ENCODE measurements at regions not wholly inside any gene's neighbourhood (a gene's known extent, or its start where the extent isn't known, plus 50 kb on each side); places are given as distances from the start of the nearest gene placed in this dataset.

DNA sequence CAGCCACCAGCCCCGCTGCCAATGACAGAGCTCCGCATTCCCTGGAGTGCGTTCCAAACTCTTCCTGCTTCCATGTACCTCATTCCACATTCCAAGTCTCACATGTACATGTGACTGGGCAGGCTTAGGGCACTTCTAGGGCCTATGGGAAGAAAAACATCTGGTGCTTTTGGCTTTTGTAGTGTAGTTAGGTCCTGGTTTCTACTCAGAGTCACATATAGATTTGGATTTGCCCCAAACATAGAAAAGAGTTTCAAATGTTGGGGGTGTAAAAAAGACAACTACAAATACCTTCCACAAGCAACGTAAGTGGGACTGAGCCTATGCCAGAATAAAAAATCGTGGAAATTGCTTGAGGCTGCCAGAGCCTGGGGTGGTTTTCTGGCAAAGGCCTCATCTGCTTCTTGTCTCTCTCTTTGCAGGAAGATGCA is 84.1 kb downstream of the ZNF467 start (continued):
- TF ChIP-seq, protein P1, sequence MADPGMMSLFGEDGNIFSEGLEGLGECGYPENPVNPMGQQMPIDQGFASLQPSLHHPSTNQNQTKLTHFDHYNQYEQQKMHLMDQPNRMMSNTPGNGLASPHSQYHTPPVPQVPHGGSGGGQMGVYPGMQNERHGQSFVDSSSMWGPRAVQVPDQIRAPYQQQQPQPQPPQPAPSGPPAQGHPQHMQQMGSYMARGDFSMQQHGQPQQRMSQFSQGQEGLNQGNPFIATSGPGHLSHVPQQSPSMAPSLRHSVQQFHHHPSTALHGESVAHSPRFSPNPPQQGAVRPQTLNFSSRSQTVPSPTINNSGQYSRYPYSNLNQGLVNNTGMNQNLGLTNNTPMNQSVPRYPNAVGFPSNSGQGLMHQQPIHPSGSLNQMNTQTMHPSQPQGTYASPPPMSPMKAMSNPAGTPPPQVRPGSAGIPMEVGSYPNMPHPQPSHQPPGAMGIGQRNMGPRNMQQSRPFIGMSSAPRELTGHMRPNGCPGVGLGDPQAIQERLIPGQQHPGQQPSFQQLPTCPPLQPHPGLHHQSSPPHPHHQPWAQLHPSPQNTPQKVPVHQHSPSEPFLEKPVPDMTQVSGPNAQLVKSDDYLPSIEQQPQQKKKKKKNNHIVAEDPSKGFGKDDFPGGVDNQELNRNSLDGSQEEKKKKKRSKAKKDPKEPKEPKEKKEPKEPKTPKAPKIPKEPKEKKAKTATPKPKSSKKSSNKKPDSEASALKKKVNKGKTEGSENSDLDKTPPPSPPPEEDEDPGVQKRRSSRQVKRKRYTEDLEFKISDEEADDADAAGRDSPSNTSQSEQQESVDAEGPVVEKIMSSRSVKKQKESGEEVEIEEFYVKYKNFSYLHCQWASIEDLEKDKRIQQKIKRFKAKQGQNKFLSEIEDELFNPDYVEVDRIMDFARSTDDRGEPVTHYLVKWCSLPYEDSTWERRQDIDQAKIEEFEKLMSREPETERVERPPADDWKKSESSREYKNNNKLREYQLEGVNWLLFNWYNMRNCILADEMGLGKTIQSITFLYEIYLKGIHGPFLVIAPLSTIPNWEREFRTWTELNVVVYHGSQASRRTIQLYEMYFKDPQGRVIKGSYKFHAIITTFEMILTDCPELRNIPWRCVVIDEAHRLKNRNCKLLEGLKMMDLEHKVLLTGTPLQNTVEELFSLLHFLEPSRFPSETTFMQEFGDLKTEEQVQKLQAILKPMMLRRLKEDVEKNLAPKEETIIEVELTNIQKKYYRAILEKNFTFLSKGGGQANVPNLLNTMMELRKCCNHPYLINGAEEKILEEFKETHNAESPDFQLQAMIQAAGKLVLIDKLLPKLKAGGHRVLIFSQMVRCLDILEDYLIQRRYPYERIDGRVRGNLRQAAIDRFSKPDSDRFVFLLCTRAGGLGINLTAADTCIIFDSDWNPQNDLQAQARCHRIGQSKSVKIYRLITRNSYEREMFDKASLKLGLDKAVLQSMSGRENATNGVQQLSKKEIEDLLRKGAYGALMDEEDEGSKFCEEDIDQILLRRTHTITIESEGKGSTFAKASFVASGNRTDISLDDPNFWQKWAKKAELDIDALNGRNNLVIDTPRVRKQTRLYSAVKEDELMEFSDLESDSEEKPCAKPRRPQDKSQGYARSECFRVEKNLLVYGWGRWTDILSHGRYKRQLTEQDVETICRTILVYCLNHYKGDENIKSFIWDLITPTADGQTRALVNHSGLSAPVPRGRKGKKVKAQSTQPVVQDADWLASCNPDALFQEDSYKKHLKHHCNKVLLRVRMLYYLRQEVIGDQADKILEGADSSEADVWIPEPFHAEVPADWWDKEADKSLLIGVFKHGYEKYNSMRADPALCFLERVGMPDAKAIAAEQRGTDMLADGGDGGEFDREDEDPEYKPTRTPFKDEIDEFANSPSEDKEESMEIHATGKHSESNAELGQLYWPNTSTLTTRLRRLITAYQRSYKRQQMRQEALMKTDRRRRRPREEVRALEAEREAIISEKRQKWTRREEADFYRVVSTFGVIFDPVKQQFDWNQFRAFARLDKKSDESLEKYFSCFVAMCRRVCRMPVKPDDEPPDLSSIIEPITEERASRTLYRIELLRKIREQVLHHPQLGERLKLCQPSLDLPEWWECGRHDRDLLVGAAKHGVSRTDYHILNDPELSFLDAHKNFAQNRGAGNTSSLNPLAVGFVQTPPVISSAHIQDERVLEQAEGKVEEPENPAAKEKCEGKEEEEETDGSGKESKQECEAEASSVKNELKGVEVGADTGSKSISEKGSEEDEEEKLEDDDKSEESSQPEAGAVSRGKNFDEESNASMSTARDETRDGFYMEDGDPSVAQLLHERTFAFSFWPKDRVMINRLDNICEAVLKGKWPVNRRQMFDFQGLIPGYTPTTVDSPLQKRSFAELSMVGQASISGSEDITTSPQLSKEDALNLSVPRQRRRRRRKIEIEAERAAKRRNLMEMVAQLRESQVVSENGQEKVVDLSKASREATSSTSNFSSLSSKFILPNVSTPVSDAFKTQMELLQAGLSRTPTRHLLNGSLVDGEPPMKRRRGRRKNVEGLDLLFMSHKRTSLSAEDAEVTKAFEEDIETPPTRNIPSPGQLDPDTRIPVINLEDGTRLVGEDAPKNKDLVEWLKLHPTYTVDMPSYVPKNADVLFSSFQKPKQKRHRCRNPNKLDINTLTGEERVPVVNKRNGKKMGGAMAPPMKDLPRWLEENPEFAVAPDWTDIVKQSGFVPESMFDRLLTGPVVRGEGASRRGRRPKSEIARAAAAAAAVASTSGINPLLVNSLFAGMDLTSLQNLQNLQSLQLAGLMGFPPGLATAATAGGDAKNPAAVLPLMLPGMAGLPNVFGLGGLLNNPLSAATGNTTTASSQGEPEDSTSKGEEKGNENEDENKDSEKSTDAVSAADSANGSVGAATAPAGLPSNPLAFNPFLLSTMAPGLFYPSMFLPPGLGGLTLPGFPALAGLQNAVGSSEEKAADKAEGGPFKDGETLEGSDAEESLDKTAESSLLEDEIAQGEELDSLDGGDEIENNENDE (IDR thresholded peaks at IDR 0.05; ENCODE audit: insufficient replicate concordance, low read length): no peak
- TF ChIP-seq POU5F1 (IDR thresholded peaks at IDR 0.05; ENCODE audit: low read depth, low read length) (no peak), EZH2 (IDR thresholded peaks at IDR 0.05; ENCODE audit: low read depth, low read length, severe bottlenecking) (no peak), SUZ12 (IDR thresholded peaks at IDR 0.05; ENCODE audit: low read length) (no peak), RXRA (IDR thresholded peaks at IDR 0.05; ENCODE audit: insufficient read depth, low read depth, low read length) (no peak), CBX5 (IDR thresholded peaks at IDR 0.05; ENCODE audit: low read depth, low read length) (no peak), GABPA (IDR thresholded peaks at IDR 0.05; ENCODE audit: borderline replicate concordance, insufficient read depth, low read length) (no peak)
- TF ChIP-seq, protein P2, sequence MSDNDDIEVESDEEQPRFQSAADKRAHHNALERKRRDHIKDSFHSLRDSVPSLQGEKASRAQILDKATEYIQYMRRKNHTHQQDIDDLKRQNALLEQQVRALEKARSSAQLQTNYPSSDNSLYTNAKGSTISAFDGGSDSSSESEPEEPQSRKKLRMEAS (IDR thresholded peaks at IDR 0.05): no peak
- TF ChIP-seq, protein P3, sequence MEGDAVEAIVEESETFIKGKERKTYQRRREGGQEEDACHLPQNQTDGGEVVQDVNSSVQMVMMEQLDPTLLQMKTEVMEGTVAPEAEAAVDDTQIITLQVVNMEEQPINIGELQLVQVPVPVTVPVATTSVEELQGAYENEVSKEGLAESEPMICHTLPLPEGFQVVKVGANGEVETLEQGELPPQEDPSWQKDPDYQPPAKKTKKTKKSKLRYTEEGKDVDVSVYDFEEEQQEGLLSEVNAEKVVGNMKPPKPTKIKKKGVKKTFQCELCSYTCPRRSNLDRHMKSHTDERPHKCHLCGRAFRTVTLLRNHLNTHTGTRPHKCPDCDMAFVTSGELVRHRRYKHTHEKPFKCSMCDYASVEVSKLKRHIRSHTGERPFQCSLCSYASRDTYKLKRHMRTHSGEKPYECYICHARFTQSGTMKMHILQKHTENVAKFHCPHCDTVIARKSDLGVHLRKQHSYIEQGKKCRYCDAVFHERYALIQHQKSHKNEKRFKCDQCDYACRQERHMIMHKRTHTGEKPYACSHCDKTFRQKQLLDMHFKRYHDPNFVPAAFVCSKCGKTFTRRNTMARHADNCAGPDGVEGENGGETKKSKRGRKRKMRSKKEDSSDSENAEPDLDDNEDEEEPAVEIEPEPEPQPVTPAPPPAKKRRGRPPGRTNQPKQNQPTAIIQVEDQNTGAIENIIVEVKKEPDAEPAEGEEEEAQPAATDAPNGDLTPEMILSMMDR (IDR thresholded peaks at IDR 0.05; ENCODE audit: control extremely low read depth in 1 of 3, insufficient read depth in 1 of 3, low read depth in 1 of 3, low read length in 3 of 3): no peak

Measured in H1 (cell line).